HCT116 (cell line): ENCODE measurements at regions not wholly inside any gene's neighbourhood (a gene's known extent, or its start where the extent isn't known, plus 50 kb on each side); places are given as distances from the start of the nearest gene placed in this dataset.

ENCODE experiments used
- EZH2 ChIP-seq: fragments of 200-600 bp; sonication (generic); IDR thresholded peaks from 2 replicates; pipeline ENCODE4 v1.6.1; 2017; ENCODE audit warnings: antibody characterized with exemption, mixed run types
- EZH2phosphoT487 ChIP-seq: fragments of 200-600 bp; IDR thresholded peaks from 2 replicates; pipeline ENCODE4 v1.6.1; 2018; ENCODE audit warnings: antibody characterized with exemption, borderline replicate concordance
- YY1 ChIP-seq: IDR thresholded peaks from 2 replicates; pipeline ENCODE4 v1.6.1; 2011; ENCODE audit warnings: low read length, low read depth, moderate library complexity, mild to moderate bottlenecking; ENCODE audit not compliant: insufficient replicate concordance; ENCODE audit errors: extremely low read depth

GRCh38 chr4:18676526-18676915, 655.0 kb upstream of the LCORL start:
- no peak for TF ChIP-seq EZH2phosphoT487
- TF ChIP-seq EZH2 = no peak
- TF ChIP-seq YY1 = no peak
